AG04449 (cell line): ENCODE measurements at regions not wholly inside any gene's neighbourhood (a gene's known extent, or its start where the extent isn't known, plus 50 kb on each side); places are given as distances from the start of the nearest gene placed in this dataset.

Experiments used
- CTCF ChIA-PET: fragments of 350-600 bp; formaldehyde crosslinking; extraction: SDS; loops from one replicate; lab custom pipeline; 2021; ENCODE audit warnings: antibody characterized with exemption; lab: Yijun Ruan, JAX
- POLR2A ChIA-PET: fragments of 400-600, 350-600 bp; formaldehyde crosslinking; extraction: SDS; loops from one replicate; lab custom pipeline; 2020; ENCODE audit warnings: antibody characterized with exemption, inconsistent platforms; lab: Yijun Ruan, JAX
- DNase-seq: peaks from one replicate; pipeline ENCODE4 v3.0.0-alpha.2; 2010; ENCODE audit warnings: low read depth, low spot score
- H3K4me3 ChIP-seq: 2 replicates; pipeline ENCODE4 v1.5.1; 2011; ENCODE audit warnings: low read depth, mild to moderate bottlenecking, control low read depth, low read length
- TF ChIP-seq, protein P1 (sequence below): IDR thresholded peaks from one replicate; pipeline ENCODE4 v1.5.1; 2011; ENCODE audit warnings: mild to moderate bottlenecking, moderate library complexity, low read length, control low read depth, inconsistent platforms; ENCODE audit not compliant: insufficient read depth; ENCODE audit errors: missing control alignments

DNA sequence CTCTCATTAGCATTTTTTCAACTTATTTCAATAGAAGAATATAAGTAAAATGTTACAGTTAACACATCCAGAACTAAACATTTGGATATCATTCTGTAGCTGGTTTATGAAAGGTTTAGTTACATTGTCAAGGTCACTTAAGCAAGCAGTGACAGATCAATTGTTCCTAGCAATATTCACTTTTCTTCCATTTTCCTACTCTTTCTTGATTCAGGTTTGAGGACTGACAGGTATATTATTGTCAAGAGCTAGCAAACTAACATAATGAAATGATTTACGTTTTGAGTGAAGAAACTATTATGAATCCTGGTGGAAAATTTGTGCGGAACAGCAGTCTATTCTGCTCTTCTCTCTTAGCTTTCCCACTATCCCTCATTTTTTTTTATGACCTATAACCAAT, 220.4 kb upstream of the ADGRL4 start:
- TF ChIP-seq, protein P1, sequence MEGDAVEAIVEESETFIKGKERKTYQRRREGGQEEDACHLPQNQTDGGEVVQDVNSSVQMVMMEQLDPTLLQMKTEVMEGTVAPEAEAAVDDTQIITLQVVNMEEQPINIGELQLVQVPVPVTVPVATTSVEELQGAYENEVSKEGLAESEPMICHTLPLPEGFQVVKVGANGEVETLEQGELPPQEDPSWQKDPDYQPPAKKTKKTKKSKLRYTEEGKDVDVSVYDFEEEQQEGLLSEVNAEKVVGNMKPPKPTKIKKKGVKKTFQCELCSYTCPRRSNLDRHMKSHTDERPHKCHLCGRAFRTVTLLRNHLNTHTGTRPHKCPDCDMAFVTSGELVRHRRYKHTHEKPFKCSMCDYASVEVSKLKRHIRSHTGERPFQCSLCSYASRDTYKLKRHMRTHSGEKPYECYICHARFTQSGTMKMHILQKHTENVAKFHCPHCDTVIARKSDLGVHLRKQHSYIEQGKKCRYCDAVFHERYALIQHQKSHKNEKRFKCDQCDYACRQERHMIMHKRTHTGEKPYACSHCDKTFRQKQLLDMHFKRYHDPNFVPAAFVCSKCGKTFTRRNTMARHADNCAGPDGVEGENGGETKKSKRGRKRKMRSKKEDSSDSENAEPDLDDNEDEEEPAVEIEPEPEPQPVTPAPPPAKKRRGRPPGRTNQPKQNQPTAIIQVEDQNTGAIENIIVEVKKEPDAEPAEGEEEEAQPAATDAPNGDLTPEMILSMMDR, result no peak
- CTCF ChIA-PET, result interaction anchor here (0.8 kb wide), 1 partner anchor 546 kb away, joined by 3 read pairs; no protein-coding TSS in a partner anchor
- no peak for DNase-seq
- H3K4me3 ChIP-seq, result no peak overlapping the region
- POLR2A ChIA-PET, result no interaction called here

DNA sequence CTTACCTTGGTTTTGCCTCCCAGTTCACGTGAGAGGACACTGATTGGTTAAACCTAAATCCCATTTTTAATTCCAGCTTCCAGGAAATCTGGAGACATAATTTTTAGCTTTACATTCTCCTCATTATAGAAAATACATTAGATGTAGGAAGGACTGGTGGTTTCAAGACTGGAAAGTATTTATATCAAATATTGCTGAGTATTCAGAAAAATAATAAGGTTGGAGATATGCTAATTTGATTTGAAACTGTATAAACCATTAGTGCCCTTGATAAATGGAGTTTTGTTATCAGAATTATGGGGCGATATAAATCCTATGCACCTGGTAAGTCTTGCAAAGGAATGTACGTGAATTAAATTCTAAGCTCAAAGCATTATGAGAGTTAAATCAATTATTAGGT, 218.0 kb upstream of the ADGRL4 start:
- ChIA-PET POLR2A (no interaction called here), CTCF (no interaction called here)
- TF ChIP-seq, protein P1, result no peak
- no peak for DNase-seq
- no peak overlapping the region for H3K4me3 ChIP-seq

DNA sequence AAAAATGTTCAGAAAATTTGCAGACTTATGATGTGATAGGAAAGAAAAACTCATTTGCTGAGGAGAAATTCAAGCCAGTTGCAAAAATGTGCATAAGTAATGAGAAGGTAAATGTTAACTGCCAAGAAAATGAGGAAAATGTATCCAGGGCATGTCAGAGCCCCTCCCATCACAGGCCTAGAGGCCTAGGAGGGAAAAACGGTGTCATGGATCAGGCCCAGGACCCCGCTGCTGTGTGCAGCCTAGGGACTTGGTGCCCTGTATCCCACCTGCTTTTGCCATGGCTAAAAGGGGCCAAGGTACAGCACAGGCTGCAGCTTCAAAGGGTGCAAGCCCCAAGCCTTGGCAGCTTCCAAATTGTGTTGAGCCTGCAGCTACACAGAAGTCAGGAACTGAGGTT, 214.0 kb upstream of the ADGRL4 start:
- POLR2A ChIA-PET, result no interaction called here
- CTCF ChIA-PET, result no interaction called here
- H3K4me3 ChIP-seq, result no peak overlapping the region
- DNase-seq, result no peak
- TF ChIP-seq, protein P1, result no peak

DNA sequence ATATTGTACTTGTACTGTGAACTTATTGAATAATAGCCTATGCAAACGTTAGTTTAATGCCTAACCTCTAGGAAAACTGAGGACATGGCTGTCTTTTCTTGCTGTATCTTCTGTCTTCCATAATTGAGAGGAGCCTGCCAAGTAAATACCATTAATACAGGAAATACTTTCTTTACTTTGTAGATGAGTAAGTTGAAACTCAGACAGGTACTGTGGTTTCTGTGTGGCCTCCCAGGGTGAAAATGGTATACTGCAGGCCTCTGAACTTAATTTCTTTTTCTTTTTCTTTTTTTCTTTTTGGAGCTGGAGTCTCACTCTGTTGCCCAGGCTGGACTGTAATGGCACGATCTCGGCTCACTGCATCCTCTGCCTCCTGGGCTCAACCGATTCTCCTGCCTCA, 208.8 kb upstream of the ADGRL4 start:
- ChIA-PET CTCF (no interaction called here), POLR2A (no interaction called here)
- TF ChIP-seq, protein P1, result no peak
- DNase-seq, result no peak
- no peak overlapping the region for H3K4me3 ChIP-seq

DNA sequence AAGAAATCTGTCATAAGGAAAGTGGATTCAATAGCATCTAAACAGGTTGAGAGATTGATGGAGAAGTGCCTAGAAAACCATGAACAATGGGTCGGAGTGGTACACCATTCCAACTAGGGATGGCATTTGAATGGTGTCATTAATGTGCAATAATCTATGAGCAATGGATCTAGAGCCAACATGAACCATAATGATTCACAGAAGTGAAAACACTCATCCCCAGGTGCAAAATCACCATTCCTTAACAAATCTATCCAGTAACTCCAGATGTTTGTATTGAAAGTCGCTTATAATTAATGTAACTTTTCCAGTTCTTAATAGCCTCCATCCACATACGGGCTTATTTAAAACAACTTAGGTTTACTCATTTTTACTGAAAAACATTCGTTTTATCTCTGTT, 201.3 kb upstream of the ADGRL4 start:
- POLR2A ChIA-PET, result no interaction called here

DNA sequence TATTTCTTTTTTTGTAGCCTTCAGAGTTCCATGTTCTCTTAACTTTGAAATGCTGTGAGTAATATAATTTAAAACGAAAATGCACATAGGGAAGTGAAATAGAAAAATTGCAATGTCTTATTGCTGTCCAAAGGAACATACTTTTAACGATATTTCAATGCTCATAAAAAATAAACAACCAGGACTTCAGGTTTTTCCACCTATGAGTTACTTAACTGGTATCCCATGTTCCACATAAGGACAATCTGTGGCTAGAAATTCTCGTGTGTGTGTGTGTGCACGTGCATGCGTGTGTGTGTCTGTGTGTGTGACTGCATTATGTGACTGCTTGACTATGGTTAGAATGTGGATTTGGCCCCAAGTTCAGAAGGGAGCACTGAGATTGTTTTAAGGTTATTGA, 200.8 kb upstream of the ADGRL4 start:
- CTCF ChIA-PET, result no interaction called here
- H3K4me3 ChIP-seq, result no peak overlapping the region
- TF ChIP-seq, protein P1, result no peak
- POLR2A ChIA-PET, result no interaction called here
- no peak for DNase-seq

More for the DNA sequence above, 201.3 kb upstream of the ADGRL4 start:
- TF ChIP-seq, protein P1, result no peak
- no peak for DNase-seq
- H3K4me3 ChIP-seq, result no peak overlapping the region
- CTCF ChIA-PET, result no interaction called here
